Adrenal gland (tissue), 5 donors: ENCODE measurements at regions not wholly inside any gene's neighbourhood (a gene's known extent, or its start where the extent isn't known, plus 50 kb on each side); places are given as distances from the start of the nearest gene placed in this dataset.

Experiments used
- CTCF ChIP-seq, 6 experiments: fragments of 450-650 bp in 4 of 6; fragments of 200-600 bp in 2 of 6; sonication (generic) in 1 of 6; IDR thresholded peaks; 1 replicate in 5 of 6; 2 replicates in 1 of 6; pipeline versions ENCODE4 v1.5.1 to v1.8.0; 2016 to 2021; ENCODE audit warnings: antibody characterized with exemption in 6 of 6, mild to moderate bottlenecking in 2 of 6, moderate library complexity in 1 of 6
- POLR2A ChIP-seq, 2 donors: fragments of 450-650 bp; IDR thresholded peaks; one replicate each; pipeline ENCODE4 v1.6.1; 2017; ENCODE audit warnings: antibody characterized with exemption in 2 of 2, mild to moderate bottlenecking in 2 of 2, moderate library complexity in 1 of 2
- donor health status: DM: no; HTN: no; CAD: no.

GRCh38 chr2:201971531-201972228 lies 62.0 kb upstream of the FZD7 start:
- TF ChIP-seq POLR2A (IDR thresholded peaks at IDR 0.05), result no peak
- no peak for TF ChIP-seq CTCF (IDR thresholded peaks at IDR 0.05)
